ENCODE measurements at regions not wholly inside any gene's neighbourhood (a gene's known extent, or its start where the extent isn't known, plus 50 kb on each side); places are given as distances from the start of the nearest gene placed in this dataset.
"Not testable (repeated sequence)": the region's sequence is repeated elsewhere in the genome, so short reads cannot be mapped to it uniquely, and the experiment has no call there.

DNA sequence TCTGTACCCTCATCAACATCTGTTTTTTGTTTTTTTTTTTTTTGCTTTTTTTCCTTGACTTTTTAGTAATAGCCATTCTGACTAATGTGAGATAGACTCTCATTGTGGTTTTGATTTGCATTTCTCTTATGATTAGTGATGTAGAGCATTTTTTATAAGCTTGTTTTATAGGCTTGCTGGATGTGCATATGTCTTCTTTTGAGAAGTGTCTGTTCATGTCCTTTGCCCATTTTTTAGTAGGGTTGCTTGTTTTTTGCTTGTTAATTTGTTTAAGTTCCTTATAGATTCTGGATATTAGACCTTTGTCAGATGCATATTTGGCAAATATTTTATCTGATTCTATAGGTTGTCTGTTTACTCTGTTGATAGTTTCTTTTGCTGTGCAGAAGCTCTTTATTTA is 53.5 kb upstream of the FAR1 start:
- not testable (repeated sequence) for H3K27ac Mint-ChIP-seq; H3K36me3 Mint-ChIP-seq; H3K4me3 Mint-ChIP-seq; DNase-seq (ENCODE audit: extremely low spot score, unreplicated experiment); H3K4me1 Mint-ChIP-seq (ENCODE audit: unreplicated experiment); H3K27me3 Mint-ChIP-seq
- peaks cover 11% of the 10 kb centered on the region for H3K9me3 Mint-ChIP-seq

DNA sequence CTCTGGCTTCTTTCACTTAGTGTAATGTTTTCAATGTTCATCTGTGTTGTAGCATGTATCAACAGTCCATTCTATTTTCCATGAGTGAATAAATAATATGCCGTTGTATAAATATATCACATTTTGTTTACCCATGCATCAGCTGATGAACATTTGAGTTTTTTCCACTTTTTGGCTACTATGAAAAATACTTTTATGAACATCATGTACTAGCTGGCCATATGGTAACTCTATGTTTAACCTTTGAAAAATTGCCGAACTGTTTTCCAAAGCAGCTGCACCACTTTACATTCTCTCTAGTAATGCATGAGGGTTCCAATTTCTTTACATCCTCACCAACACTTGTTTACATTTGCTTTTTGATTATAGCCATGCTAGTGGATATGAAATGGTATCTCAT is 59.8 kb upstream of the FAR1 start:
- H3K27me3 Mint-ChIP-seq: no peaks in the 10 kb centered on the region

DNA sequence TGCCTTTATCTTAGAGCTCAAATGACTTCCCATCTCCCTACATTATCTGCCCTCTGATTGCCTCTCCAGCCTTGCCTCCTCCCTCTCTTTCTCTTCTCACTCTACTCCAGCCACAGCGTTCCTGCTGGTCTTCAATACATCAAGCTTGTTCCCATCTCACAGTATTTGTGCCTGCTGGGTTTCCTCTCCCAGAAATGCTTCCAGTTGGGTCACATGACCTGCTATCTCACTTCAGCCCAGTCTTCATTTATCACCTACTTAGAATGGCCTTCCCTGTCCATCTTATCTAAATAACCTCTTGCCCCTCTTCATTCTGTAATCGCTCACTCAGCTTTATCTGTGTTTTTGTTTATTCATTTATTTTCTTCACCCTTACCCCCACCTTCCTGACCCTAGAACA is 61.8 kb upstream of the FAR1 start:
- Mint-ChIP-seq H3K27ac (no peak overlapping the region), H3K4me3 (no peak overlapping the region), H3K27me3 (peaks cover 6% of the 10 kb centered on the region), H3K9me3 (no peaks in the 10 kb centered on the region), H3K4me1 (ENCODE audit: unreplicated experiment) (no peaks in the 10 kb centered on the region), H3K36me3 (no peaks in the 10 kb centered on the region)
- no peak for DNase-seq (ENCODE audit: extremely low spot score, unreplicated experiment)
- TF ChIP-seq, protein P1, sequence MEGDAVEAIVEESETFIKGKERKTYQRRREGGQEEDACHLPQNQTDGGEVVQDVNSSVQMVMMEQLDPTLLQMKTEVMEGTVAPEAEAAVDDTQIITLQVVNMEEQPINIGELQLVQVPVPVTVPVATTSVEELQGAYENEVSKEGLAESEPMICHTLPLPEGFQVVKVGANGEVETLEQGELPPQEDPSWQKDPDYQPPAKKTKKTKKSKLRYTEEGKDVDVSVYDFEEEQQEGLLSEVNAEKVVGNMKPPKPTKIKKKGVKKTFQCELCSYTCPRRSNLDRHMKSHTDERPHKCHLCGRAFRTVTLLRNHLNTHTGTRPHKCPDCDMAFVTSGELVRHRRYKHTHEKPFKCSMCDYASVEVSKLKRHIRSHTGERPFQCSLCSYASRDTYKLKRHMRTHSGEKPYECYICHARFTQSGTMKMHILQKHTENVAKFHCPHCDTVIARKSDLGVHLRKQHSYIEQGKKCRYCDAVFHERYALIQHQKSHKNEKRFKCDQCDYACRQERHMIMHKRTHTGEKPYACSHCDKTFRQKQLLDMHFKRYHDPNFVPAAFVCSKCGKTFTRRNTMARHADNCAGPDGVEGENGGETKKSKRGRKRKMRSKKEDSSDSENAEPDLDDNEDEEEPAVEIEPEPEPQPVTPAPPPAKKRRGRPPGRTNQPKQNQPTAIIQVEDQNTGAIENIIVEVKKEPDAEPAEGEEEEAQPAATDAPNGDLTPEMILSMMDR (conservative IDR thresholded peaks at IDR 0.05): no peak

More for the DNA sequence above, 59.8 kb upstream of the FAR1 start:
- no peak for DNase-seq (ENCODE audit: extremely low spot score, unreplicated experiment)
- Mint-ChIP-seq H3K4me3 (no peak overlapping the region), H3K36me3 (no peaks in the 10 kb centered on the region), H3K4me1 (ENCODE audit: unreplicated experiment) (no peaks in the 10 kb centered on the region), H3K9me3 (no peaks in the 10 kb centered on the region), H3K27ac (no peak overlapping the region)
- TF ChIP-seq, protein P1 (conservative IDR thresholded peaks at IDR 0.05): no peak

DNA sequence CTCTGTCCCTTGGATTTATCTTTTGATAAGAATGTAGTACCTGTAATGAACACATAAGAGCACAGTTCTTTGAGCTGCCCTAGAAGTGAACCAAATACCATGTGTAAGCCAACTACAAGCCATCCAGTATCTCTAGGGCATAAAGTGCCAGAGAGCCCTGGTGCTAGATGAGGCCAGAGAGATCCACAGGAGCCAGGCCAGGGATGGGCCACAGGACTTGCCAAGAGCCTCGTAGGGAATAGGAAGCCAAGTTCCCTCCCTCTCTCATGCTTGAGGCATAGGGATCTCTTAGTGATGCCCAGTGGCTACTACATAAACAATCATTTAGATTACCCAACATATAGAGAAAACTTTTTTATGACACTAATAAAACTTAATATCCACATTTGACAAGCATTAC is 64.8 kb upstream of the FAR1 start:
- no peaks in the 10 kb centered on the region for H3K9me3 Mint-ChIP-seq
- TF ChIP-seq, protein P1 (conservative IDR thresholded peaks at IDR 0.05): no peak
- no peak for DNase-seq (ENCODE audit: extremely low spot score, unreplicated experiment)

DNA sequence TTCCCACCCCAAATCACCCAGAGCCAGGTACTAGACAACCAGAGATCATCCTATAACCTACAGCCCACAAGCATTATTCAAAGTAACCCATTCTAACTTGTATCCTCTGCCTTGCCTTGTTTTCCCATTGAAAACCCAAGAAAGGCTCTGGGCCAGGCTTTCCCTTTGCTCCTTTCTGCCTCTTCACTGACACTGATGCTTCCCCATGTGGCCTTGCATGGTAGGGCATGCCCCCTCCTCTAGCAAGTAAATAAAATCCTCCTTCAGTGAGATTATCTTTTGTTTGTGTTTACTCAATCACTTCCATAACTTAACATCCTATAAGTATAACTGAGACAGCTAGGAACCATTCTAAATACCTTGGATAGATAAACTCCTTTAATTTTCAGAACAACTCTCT is 65.6 kb upstream of the FAR1 start:
- DNase-seq (ENCODE audit: extremely low spot score, unreplicated experiment): no peak
- Mint-ChIP-seq H3K27ac (no peak overlapping the region), H3K27me3 (peaks cover 10% of the 10 kb centered on the region), H3K4me1 (ENCODE audit: unreplicated experiment) (no peaks in the 10 kb centered on the region), H3K36me3 (no peaks in the 10 kb centered on the region), H3K9me3 (no peaks in the 10 kb centered on the region), H3K4me3 (no peak overlapping the region)
- TF ChIP-seq, protein P1 (conservative IDR thresholded peaks at IDR 0.05): peak; percentile 32

More for the DNA sequence above, 64.8 kb upstream of the FAR1 start:
- Mint-ChIP-seq H3K4me1 (ENCODE audit: unreplicated experiment) (no peaks in the 10 kb centered on the region), H3K4me3 (no peak overlapping the region), H3K27ac (no peak overlapping the region), H3K36me3 (no peaks in the 10 kb centered on the region), H3K27me3 (peaks cover 10% of the 10 kb centered on the region)

DNA sequence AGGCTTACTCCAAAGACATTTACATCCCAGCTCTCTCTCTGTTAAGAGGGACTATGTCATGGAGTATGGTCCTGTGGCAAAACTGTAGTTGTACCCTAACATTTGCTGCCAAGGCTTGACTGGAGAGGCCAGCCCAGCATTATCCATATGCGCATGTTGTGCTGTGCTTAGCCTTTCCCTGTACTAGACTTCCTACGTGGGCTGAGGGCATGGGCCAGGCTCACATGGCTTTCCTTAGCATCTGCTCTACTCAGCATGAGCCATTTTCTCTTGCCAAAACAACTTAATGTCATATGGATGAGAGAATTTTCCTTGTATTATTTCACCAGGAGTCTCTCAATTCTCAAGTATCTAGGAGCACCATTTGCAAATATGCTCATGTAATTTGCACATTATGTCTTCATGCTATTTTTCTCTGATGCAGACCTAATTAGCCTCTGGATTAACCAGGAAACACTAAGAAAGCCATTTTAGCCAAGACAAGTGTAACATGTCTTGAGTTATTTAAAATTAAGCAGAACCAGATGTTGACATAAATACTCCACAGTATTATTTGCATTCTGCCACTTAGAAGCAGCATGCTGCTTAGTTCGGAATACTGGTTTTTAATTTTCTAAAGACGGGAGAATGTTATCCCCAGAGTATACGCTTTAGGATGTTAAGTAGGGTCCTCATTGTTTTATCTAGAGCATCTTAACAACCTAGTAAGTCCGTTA is 71.7 kb upstream of the FAR1 start:
- Mint-ChIP-seq H3K36me3 (no peaks in the 10 kb centered on the region), H3K4me1 (ENCODE audit: unreplicated experiment) (peaks cover 5% of the 10 kb centered on the region), H3K9me3 (no peaks in the 10 kb centered on the region)

More for the DNA sequence above, 71.7 kb upstream of the FAR1 start:
- TF ChIP-seq, protein P1 (conservative IDR thresholded peaks at IDR 0.05): no peak
- Mint-ChIP-seq H3K27ac (no peak overlapping the region), H3K4me3 (no peak overlapping the region), H3K27me3 (peaks cover 10% of the 10 kb centered on the region)
- no peak for DNase-seq (ENCODE audit: extremely low spot score, unreplicated experiment)

All from type B pancreatic cell (in vitro differentiated cells).